Transverse colon (tissue), 4 donors: ENCODE measurements at regions not wholly inside any gene's neighbourhood (a gene's known extent, or its start where the extent isn't known, plus 50 kb on each side); places are given as distances from the start of the nearest gene placed in this dataset.

Experiments used
- DNase-seq: peaks from one replicate; pipeline ENCODE4 v3.0.0-alpha.2; 2019
- H3K27ac ChIP-seq, 4 donors: fragments of 200-600 bp; sonication (generic); 2 replicates each; pipeline ENCODE4 v1.5.1; 2016 to 2018; ENCODE audit warnings: inconsistent platforms in 4 of 4
- H3K27me3 ChIP-seq: fragments of 200-600 bp; sonication (generic); 2 replicates; pipeline ENCODE4 v1.5.1; 2017; ENCODE audit warnings: inconsistent platforms
- H3K36me3 ChIP-seq, 4 donors: fragments of 200-600 bp; sonication (generic); 2 replicates each; pipeline ENCODE4 v1.5.1; 2017 to 2019; ENCODE audit warnings: inconsistent platforms in 4 of 4
- H3K4me1 ChIP-seq, 4 donors: fragments of 200-600 bp; sonication (generic); 2 replicates each; pipeline ENCODE4 v1.5.1; 2017 to 2020; ENCODE audit warnings: inconsistent platforms in 4 of 4
- H3K4me3 ChIP-seq, 4 donors: fragments of 200-600 bp; sonication (generic); 1 replicate in 1 of 4; 2 replicates in 3 of 4; pipeline versions ENCODE4 v1.5.1 to v1.6.1; 2017 to 2019; ENCODE audit warnings: inconsistent platforms in 4 of 4
- H3K9me3 ChIP-seq, 2 donors: fragments of 200-600 bp; sonication (generic); 2 replicates each; pipeline ENCODE4 v1.5.1; 2017 to 2019; ENCODE audit warnings: inconsistent platforms in 2 of 2
- CTCF ChIP-seq, 5 experiments: fragments of 200-600 bp in 3 of 5; fragments of 450-650 bp in 2 of 5; sonication (generic) in 3 of 5; IDR thresholded peaks; 1 replicate in 2 of 5; 2 replicates in 3 of 5; pipeline ENCODE4 v1.5.1; 2016 to 2017; ENCODE audit warnings: antibody characterized with exemption in 5 of 5, inconsistent platforms in 3 of 5, mild to moderate bottlenecking in 2 of 5, moderate library complexity in 1 of 5
- EP300 ChIP-seq: sonication (generic); formaldehyde crosslinking; IDR thresholded peaks from one replicate; pipeline ENCODE4 v1.6.1; 2017; ENCODE audit warnings: antibody characterized with exemption, low read depth
- POLR2A ChIP-seq: fragments of 450-650 bp; IDR thresholded peaks from one replicate; pipeline ENCODE4 v1.6.1; 2016; ENCODE audit warnings: antibody characterized with exemption, mild to moderate bottlenecking, moderate library complexity
- POLR2AphosphoS5 ChIP-seq, 3 donors: sonication (generic); formaldehyde crosslinking; IDR thresholded peaks; one replicate each; pipeline ENCODE4 v1.6.1; 2016; ENCODE audit warnings: antibody characterized with exemption in 3 of 3
- WGBS, 2 donors: methylation state at CpG; one replicate each; pipeline ENCODE4 v1.1.5; 2018; ENCODE audit warnings: low coverage in 1 of 2; 5-methylcytosine and 5-hydroxymethylcytosine counted together
- in situ Hi-C, 4 donors: fragments of 200-750 bp; cut with MboI; loops; one replicate each; pipeline versions ENCODE4 v1.15.0 to v1.15.1; 2017; ENCODE audit warnings: low sequenced_read_pairs in 3 of 4, low pct_ligation_motif_present in 1 of 4, low pct_unique_long_range_greater_than_20kb in 1 of 4
- intact Hi-C: fragments of 100-400 bp; cut with DNase I; formaldehyde crosslinking; loops from one replicate; pipeline ENCODE4 v1.15.1; 2023; ENCODE audit warnings: low total_unique reads

GRCh38 chr9:113687107-113687679 is 188.9 kb upstream of the ZNF618 start:
- H3K36me3 ChIP-seq = no peaks in the 10 kb centered on the region
- in situ Hi-C loops = no loop called here
- H3K27me3 ChIP-seq = peaks cover 40% of the 10 kb centered on the region
- H3K9me3 ChIP-seq = no peaks in the 10 kb centered on the region
- intact Hi-C loops = no loop called here
- DNase-seq = no peak
- TF ChIP-seq CTCF (IDR thresholded peaks at IDR 0.05) = no peak
- H3K27ac ChIP-seq = no peak overlapping the region
- H3K4me3 ChIP-seq = no peak overlapping the region
- 29% methylated on average over 4 of the region's 4 CpGs; no CpG with 5 or more reads in 1 of the 2 donors for WGBS, 2 donors
- peaks cover 0 to 9% (median 0%) of the 10 kb centered on the region in 4 donors for H3K4me1 ChIP-seq

GRCh38 chr9:113687680-113688371 is 188.3 kb upstream of the ZNF618 start:
- Histone ChIP-seq H3K27ac (no peak overlapping the region), H3K4me3 (no peak overlapping the region), H3K4me1 (peaks cover 0 to 9% (median 0%) of the 10 kb centered on the region in 4 donors), H3K27me3 (peaks cover 40% of the 10 kb centered on the region), H3K9me3 (no peaks in the 10 kb centered on the region), H3K36me3 (no peaks in the 10 kb centered on the region)
- TF ChIP-seq POLR2AphosphoS5 (IDR thresholded peaks at IDR 0.05) (no peak), CTCF (IDR thresholded peaks at IDR 0.05) (no peak), EP300 (no peak), POLR2A (no peak)
- WGBS, 2 donors = 13% methylated on average over 21 of the region's 40 CpGs; no CpG with 5 or more reads in 1 of the 2 donors
- in situ Hi-C loops (no loop called here), intact Hi-C loops (no loop called here)
- DNase-seq = no peak

GRCh38 chr9:113690055-113690740 is 185.9 kb upstream of the ZNF618 start:
- Histone ChIP-seq H3K4me3 (no peak overlapping the region), H3K9me3 (no peaks in the 10 kb centered on the region), H3K4me1 (peaks cover 0 to 9% (median 0%) of the 10 kb centered on the region in 4 donors), H3K27ac (no peak overlapping the region), H3K27me3 (peaks cover 40% of the 10 kb centered on the region), H3K36me3 (no peaks in the 10 kb centered on the region)
- WGBS, 2 donors = 76% methylated on average over 11 of the region's 11 CpGs; no CpG with 5 or more reads in 1 of the 2 donors
- no peak for TF ChIP-seq CTCF (IDR thresholded peaks at IDR 0.05)
- no peak for TF ChIP-seq EP300
- no peak for TF ChIP-seq POLR2A
- no peak for TF ChIP-seq POLR2AphosphoS5 (IDR thresholded peaks at IDR 0.05)
- intact Hi-C loops = no loop called here
- in situ Hi-C loops = no loop called here
- DNase-seq = no peak

GRCh38 chr9:113692256-113692655 is 183.9 kb upstream of the ZNF618 start:
- no peak for TF ChIP-seq POLR2AphosphoS5 (IDR thresholded peaks at IDR 0.05)
- TF ChIP-seq POLR2A = no peak
- TF ChIP-seq EP300 = no peak
- no peak for TF ChIP-seq CTCF (IDR thresholded peaks at IDR 0.05)
- 79 to 80% methylated on average over 2 of the region's 2 CpGs for WGBS, 2 donors
- in situ Hi-C loops = no loop called here
- DNase-seq = no peak
- Histone ChIP-seq H3K27me3 (peaks cover 25% of the 10 kb centered on the region), H3K36me3 (no peaks in the 10 kb centered on the region), H3K9me3 (no peaks in the 10 kb centered on the region), H3K4me1 (peaks cover 0 to 9% (median 0%) of the 10 kb centered on the region in 4 donors), H3K4me3 (no peak overlapping the region), H3K27ac (no peak overlapping the region)
- intact Hi-C loops = no loop called here
